ENCODE measurements at regions not wholly inside any gene's neighbourhood (a gene's known extent, or its start where the extent isn't known, plus 50 kb on each side); places are given as distances from the start of the nearest gene placed in this dataset.

DNA sequence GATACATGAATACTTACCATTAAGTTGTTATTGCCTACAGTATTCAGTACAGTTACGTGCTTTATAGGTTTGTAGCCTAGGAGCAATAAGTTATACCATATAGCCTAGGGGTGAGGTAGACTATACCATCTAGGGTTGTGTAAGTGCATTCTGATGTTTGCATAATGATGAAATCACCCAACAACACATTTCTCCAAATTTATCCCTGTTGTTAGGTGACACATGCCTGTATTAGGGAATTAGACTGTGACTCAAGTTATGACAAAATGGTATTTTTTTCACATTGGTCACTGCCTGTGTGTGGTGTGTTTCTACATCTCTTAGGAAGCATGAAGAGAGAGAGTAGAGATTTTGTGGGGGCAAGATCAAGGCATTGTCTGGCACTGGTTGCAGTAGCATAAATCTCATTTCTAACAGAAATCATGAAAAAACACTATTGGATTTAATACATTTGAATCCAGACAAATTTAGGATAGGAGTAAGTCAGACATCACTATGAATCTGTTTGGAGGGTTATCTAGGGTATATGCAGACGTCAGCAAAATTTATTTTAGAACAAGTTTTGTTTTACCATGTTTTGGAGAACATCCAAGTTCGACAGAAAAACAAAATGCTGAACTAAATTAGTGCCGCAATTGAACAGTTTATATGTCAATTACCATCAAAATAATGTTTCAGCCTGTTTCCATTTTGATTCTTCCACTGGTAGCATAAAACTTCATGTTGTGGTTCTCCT lies 332.1 kb downstream of the LMO7 start (continued):
- TF ChIP-seq, protein P1, sequence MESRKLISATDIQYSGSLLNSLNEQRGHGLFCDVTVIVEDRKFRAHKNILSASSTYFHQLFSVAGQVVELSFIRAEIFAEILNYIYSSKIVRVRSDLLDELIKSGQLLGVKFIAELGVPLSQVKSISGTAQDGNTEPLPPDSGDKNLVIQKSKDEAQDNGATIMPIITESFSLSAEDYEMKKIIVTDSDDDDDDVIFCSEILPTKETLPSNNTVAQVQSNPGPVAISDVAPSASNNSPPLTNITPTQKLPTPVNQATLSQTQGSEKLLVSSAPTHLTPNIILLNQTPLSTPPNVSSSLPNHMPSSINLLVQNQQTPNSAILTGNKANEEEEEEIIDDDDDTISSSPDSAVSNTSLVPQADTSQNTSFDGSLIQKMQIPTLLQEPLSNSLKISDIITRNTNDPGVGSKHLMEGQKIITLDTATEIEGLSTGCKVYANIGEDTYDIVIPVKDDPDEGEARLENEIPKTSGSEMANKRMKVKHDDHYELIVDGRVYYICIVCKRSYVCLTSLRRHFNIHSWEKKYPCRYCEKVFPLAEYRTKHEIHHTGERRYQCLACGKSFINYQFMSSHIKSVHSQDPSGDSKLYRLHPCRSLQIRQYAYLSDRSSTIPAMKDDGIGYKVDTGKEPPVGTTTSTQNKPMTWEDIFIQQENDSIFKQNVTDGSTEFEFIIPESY (IDR thresholded peaks at IDR 0.05) = no peak
- TF ChIP-seq RXRA (IDR thresholded peaks at IDR 0.05) = no peak
- TF ChIP-seq, protein P2, sequence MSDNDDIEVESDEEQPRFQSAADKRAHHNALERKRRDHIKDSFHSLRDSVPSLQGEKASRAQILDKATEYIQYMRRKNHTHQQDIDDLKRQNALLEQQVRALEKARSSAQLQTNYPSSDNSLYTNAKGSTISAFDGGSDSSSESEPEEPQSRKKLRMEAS (IDR thresholded peaks at IDR 0.05) = no peak

DNA sequence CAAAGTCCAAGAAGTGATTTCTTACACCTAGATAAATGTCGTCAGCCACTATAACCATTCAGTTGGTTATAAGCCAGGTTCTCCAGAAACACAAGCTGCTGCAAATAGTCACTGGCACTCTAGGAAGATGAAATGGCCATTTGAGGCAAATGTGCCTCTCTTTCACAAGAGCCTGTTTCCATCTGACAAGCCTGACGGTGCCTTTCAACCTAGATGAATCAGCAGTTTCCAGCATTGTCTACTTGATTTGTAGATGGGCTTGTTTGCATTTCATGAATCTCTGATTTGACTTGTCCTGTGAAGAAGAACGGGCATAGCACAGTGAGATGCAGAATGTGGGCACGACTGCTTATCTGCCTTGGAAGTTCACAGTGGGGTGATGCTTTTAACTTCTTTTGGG lies 327.2 kb downstream of the LMO7 start:
- Histone ChIP-seq H3K9ac (ENCODE audit: low read depth in 1 of 2, low read length in 2 of 2) (no peak overlapping the region), H3K4me3 (ENCODE audit: low read depth in 1 of 3, low read length in 3 of 3) (no peak overlapping the region), H3K36me3 (ENCODE audit: control insufficient read depth in 4 of 4, insufficient read depth in 3 of 4, low read depth in 1 of 4, low read length in 3 of 4) (no peaks in the 10 kb centered on the region), H3K4me1 (ENCODE audit: control insufficient read depth in 4 of 4, insufficient read depth in 4 of 4, low read length in 3 of 4) (no peaks in the 10 kb centered on the region), H3K9me3 (ENCODE audit: control insufficient read depth in 4 of 4, low read length in 3 of 4) (no peaks in the 10 kb centered on the region), H3K27ac (ENCODE audit: low read depth in 1 of 2, low read length in 2 of 2) (no peak overlapping the region), H3K27me3 (ENCODE audit: control insufficient read depth in 4 of 4, insufficient read depth in 4 of 4, low read length in 3 of 4) (peaks cover 0 to 3% (median 0%) of the 10 kb centered on the region in 4 donors)
- DNase-seq (ENCODE audit: low spot score) = no peak
- 44% methylated on average over 4 of the region's 4 CpGs for WGBS
- TF ChIP-seq RAD21 (IDR thresholded peaks at IDR 0.05) (no peak), FOXA1 (IDR thresholded peaks at IDR 0.05) (no peak), FOXA2 (IDR thresholded peaks at IDR 0.05) (no peak), RXRA (IDR thresholded peaks at IDR 0.05) (no peak), YY1 (IDR thresholded peaks at IDR 0.05) (no peak), GABPA (IDR thresholded peaks at IDR 0.05 in 1 of 2, conservative IDR thresholded peaks at IDR 0.05 in 1 of 2) (no peak), HNF4G (IDR thresholded peaks at IDR 0.05) (no peak), NR2F2 (IDR thresholded peaks at IDR 0.05) (no peak), TAF1 (conservative IDR thresholded peaks at IDR 0.05) (no peak), JUND (IDR thresholded peaks at IDR 0.05) (no peak), EGR1 (IDR thresholded peaks at IDR 0.05; ENCODE audit: low read depth in 2 of 2) (no peak), HNF4A (conservative IDR thresholded peaks at IDR 0.05) (no peak), SP1 (IDR thresholded peaks at IDR 0.05) (no peak)
- TF ChIP-seq, protein P2 (IDR thresholded peaks at IDR 0.05) = no peak
- TF ChIP-seq, protein P3, sequence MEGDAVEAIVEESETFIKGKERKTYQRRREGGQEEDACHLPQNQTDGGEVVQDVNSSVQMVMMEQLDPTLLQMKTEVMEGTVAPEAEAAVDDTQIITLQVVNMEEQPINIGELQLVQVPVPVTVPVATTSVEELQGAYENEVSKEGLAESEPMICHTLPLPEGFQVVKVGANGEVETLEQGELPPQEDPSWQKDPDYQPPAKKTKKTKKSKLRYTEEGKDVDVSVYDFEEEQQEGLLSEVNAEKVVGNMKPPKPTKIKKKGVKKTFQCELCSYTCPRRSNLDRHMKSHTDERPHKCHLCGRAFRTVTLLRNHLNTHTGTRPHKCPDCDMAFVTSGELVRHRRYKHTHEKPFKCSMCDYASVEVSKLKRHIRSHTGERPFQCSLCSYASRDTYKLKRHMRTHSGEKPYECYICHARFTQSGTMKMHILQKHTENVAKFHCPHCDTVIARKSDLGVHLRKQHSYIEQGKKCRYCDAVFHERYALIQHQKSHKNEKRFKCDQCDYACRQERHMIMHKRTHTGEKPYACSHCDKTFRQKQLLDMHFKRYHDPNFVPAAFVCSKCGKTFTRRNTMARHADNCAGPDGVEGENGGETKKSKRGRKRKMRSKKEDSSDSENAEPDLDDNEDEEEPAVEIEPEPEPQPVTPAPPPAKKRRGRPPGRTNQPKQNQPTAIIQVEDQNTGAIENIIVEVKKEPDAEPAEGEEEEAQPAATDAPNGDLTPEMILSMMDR (IDR thresholded peaks at IDR 0.05; ENCODE audit: low read depth, low read length, missing input control) = no peak
- TF ChIP-seq, protein P4, sequence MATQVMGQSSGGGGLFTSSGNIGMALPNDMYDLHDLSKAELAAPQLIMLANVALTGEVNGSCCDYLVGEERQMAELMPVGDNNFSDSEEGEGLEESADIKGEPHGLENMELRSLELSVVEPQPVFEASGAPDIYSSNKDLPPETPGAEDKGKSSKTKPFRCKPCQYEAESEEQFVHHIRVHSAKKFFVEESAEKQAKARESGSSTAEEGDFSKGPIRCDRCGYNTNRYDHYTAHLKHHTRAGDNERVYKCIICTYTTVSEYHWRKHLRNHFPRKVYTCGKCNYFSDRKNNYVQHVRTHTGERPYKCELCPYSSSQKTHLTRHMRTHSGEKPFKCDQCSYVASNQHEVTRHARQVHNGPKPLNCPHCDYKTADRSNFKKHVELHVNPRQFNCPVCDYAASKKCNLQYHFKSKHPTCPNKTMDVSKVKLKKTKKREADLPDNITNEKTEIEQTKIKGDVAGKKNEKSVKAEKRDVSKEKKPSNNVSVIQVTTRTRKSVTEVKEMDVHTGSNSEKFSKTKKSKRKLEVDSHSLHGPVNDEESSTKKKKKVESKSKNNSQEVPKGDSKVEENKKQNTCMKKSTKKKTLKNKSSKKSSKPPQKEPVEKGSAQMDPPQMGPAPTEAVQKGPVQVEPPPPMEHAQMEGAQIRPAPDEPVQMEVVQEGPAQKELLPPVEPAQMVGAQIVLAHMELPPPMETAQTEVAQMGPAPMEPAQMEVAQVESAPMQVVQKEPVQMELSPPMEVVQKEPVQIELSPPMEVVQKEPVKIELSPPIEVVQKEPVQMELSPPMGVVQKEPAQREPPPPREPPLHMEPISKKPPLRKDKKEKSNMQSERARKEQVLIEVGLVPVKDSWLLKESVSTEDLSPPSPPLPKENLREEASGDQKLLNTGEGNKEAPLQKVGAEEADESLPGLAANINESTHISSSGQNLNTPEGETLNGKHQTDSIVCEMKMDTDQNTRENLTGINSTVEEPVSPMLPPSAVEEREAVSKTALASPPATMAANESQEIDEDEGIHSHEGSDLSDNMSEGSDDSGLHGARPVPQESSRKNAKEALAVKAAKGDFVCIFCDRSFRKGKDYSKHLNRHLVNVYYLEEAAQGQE (IDR thresholded peaks at IDR 0.05) = no peak

Data from liver (tissue), 8 donors.